ENCODE measurements at regions not wholly inside any gene's neighbourhood (a gene's known extent, or its start where the extent isn't known, plus 50 kb on each side); places are given as distances from the start of the nearest gene placed in this dataset.

DNA sequence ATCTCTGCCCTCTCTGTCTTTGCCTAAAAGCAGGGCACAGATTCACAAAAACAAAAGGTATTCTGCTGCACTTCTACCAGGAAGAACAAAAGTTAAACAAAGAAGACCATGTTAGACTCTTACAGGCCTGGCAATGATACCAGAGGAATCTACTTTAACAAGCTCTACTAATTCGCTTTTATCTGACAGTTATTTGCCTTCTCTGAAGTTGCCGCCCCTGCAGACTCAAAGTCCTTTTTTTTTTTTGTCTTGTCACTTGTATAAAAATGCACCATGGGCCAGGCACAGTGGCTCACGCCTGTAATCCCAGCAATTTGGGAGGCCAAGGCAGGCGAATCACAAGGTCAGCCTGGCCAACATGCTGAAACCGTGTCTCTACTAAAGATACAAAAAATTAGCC, 176.5 kb upstream of the UBL3 start:
- no peak for DNase-seq

DNA sequence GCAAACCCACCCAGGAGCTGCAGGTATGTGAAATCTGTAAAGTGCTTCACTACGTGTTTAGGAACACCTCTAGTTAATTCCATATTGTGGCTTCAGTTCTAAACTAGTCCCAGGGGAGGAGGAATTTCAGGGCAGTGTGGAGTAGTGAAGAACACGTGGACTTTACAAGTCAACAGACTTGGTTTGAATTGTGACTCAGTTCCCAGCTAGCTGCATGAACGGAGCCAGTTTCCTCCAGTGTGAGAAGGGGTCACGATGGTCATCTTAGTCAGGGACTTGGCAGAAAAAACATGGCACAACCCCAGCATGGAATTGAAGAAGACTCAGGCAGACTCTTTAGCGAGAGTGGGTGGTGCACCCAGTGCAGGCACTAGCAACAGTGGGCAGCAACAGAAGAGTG, 175.7 kb upstream of the UBL3 start:
- DNase-seq = no peak

DNA sequence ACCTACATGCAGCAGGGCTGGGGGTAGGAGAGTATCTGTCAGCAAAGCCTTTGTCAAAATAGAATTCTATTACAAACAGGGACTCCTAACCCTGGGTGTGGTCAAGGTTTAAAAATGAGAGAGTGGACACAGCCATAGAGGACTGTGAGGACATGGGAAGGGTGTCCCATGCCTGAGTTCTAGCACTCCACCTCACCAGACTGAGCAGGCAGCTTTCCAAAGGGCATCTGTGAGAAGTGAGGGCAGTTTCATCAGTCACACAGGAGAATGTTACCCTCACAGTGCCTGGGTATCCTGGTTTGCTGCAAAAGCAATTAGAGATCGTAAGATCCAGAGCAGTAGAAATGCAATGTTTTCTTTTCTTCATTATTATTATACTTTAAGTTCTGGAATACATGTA, 174.9 kb upstream of the UBL3 start:
- no peak for DNase-seq

DNA sequence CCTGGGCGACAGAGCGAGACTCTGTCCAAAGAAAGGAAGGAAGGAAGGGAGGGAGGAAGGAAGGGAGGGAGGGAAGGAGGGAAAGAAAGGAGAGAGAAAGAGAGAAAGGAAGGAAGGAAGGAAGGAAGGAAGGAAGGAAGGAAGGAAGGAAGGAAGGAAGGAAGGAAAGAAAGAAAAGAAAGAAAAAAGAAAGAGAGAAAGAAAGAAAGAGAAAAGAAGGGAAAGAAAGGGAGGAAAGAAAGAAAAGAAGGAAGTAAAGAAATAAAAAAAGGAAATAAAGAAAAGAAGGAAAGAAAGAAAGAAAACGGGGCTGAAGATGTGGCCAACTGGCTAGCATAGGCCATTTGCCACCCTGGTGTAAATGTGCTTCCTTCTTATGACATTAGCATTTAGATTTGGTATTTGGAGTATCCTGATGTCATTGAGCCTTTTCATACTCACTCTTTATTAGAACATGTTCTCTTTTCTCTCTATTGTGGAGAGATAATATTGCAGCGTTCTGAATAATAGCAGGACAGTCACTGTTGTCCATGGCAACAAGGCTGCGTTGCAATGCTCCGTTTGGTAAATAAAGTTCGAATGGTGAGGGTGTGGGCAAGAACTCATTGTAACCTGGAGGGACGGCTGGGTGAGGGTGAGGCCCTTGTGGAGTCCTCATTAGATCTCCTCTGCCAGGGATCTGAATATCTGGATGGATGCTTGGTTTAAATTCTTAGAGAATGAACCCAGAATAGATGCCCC, 173.9 kb upstream of the UBL3 start:
- DNase-seq = no peak

DNA sequence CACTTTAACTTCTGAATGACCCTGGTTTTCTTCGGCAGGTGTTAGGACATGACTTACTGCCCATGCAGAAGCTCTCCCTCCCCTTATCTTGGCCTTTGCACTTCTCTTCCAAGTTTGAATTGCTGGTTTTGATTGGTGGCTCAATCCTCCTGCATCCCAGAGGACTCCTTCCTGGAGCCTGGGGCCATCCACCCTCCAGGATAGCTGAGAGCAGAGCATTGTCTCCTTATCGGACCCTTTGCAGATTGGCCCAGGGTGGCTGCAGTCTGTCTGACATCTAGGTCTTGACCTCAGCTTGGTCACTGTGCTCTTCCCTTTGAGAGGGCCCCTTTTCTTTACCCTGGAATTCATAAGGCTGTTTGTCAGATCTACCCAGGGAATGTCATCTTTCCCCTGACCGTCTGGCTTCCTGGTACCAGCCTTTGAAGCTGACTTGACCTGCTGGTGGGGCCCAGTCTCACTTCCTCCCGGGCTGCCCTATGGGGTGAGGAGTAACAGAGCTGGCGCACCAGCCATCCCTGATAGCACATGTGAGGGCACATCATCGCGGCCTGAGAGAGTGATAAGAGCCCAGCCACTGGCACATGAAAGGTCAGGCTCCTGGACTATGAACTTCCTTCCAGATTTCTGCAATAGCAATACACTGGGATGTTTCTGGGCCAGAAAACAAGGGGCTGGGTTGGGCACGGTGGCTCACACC, 172.9 kb upstream of the UBL3 start:
- no peak for DNase-seq

DNA sequence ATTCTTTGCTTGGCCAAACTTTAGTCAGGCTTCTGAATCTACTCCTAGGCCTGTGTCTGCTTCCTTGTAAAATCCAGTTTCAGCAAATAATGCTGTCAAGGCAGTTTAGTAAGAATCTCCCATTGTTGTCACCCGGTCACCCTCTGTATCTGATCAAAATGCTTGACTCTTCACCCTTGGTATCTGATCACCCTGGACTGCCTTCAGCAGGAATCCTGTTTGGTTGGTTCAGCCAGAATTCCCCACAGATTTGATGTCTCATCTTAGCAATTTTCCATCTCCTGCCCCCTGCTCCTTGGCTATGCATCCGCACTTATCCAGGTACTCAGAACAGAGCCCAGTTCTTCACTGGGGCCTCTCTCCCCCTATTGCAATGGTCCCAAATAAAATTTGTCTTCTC, 172.4 kb upstream of the UBL3 start:
- DNase-seq = no peak

DNA sequence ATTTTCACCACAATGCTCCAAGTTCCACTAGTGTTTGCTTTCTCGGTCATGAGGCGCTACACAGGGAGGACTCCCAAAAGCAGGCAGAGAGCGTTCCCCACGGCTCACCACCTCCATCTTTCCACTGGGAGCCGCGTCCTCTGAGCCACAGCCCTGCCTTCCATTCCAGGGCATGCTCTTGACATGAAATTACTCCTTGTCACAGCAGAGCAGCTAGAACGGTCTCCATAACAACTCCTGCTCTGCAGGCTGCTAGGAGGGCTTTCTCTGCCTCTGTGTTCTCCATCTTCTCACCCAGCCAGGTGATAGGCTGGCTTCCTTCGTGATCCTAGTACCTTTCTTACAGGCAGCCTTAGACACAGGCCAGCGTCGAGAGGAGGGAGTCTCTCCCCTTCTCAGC, 171.8 kb upstream of the UBL3 start:
- no peak for DNase-seq

DNA sequence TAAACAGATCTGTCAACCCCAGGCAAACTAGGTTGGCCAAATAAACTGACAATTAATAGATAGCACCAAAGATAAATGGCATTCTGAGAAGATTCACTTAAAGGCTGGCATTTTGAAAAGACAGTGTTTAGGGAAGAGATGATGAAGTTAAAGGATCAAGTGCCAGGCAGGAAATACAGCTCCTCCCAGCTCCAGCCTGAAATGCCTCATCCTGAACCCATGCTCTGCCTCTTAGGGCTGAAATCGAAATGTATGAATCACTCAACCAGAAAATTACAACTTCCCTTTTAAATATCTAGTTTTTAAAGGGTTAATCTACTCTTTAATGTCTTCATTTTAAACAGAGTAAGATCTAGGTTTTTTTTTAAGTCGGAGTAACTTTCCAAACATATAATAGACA, 171.2 kb upstream of the UBL3 start:
- DNase-seq = no peak

DNA sequence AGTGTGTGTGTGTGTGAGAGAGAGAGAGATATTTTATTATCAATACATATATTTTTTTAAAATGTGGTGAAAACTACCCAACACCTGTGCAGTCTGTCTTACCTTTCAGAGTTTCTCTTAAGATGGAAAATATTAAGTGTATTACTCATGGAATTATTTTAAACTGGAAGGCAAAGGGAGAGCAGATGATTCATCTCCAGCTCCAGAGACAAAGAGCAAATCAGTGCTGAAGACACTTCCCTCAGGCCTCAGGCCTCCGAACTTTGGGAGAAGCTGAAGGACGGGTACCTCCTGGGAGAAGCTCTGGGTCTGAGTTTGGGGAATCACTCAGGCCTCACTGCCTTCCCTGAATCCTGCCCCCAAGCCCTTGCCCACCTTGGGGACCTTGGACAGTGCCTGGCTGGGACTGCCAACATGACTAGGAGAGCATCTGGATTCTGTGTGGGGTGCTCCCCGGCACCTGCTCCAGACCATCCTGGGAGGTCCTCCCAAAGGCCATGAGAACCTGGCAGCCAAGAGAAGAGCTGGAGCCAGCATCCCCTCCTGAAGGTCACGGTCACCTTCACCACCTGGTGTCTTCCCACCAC, 170.4 kb upstream of the UBL3 start:
- no peak for DNase-seq

DNA sequence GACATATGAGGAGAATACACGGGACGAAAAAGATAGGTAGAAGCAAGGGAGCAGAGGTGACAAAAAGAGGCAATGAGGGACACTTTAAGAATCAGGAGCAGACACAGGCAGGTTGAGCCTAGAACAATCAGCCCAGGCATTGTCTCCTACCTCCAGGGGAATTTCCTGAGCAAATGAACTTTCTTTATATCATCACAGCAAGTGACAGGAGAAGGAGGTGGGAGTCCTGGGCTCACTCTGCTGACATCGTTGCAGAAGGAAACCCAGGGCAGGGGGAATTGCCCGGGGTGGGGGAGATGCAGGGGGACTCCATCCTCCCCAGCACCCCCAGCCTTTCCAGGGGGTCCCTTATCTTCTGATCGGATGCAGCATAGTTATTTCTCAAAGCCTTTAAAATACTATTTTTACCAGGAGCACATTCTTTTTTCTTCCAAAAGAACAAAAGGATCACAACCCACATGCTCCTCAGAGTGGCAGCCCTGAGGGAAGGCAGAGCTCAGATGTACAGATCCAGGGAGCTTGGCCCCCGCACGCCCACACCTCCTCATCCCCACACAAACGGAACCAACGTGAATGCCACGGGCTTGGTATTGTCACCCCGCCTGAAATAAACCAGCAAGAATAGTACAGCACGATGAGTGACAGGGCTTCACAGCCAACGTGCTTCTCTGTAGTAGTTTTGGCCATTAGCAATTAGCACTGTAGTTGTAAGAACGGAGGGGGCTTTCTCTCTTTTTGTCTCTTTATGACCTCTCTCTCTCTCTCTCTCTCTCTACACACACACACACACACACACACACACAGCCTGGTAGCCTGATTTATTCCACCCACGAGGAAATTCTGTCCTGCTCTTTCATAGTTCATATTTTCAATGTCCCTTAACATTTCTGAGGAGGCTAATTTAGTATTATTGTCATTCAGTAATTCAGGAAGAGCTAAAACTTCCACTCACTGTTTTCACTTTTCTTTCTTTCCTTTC, 169.5 kb upstream of the UBL3 start:
- DNase-seq = no peak

DNA sequence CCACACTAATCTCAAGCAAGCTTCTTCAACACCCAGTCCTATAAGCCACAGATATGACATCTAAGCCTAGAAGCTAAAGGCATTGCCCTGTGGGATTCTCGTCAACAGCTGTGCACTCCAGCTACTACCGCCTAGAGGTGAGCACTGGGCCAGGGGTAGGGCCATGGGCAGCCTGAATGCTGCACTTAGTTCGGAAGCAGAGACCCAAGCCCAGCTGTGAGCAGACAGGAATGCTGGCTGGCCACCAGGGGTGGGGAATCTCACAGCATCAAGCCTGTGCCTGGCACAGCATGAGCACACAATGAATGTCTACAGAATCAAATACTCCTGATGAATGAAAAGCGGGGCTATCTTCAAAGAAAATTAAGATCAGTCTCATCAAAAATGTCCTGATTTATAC, 167.5 kb upstream of the UBL3 start:
- no peak for DNase-seq

DNA sequence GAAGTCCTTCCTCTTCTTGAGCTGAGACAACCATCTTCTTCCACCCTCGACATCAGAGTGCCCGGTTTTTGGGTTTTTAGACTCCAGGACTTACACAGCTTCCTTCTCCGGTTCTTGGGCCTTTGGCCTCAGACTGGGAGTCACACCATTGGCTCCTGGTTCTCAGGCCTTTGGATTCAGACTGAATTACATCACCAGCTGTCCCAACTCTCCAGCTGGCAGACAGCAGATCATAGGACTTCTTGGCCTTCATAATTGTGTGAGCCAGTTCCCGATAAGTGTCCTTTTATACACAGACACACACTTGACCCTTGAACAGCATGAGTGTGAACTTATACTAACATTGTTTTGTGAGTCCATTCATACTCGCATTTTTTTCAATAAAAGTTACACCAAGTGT, 166.0 kb upstream of the UBL3 start:
- DNase-seq = no peak

DNA sequence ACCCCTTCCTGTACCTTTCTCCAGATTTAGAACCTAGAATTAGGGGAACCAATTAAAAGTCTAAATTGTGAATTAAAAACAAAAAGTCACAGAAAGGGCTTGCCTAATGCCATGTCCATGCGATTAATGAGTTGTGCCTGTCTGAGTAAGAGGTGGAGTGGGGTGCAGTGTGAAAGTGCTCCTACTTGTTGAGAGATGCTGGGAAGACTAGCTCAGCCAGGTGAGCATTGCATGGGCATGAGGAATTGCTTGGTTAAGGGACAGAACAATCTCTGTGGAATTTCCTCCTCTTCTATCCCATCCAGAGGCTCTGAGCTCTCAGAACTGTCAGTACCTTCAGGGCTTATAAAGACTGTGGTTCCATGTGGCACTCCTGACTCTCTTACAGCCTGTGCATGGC, 159.0 kb upstream of the UBL3 start:
- no peak for DNase-seq

DNA sequence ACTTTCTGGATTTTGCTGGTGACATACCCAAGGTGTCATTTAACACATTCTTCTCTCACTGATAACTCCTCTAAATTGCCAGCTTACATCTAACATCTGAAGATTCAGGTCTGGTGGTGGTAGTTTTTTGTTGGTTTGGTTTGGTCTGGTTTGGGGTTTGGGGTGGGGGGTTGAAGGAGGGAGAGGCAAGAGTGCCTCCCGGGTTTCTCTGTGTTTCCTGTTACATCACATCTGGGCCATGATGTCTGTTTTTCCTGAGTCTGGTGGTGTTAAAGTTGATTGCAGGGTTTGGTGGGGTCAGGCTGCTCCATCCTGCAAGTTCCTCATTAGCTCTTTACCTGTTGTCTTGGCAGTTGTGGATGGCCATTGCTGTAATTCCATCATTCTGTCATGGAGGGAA, 155.8 kb upstream of the UBL3 start:
- DNase-seq = no peak

DNA sequence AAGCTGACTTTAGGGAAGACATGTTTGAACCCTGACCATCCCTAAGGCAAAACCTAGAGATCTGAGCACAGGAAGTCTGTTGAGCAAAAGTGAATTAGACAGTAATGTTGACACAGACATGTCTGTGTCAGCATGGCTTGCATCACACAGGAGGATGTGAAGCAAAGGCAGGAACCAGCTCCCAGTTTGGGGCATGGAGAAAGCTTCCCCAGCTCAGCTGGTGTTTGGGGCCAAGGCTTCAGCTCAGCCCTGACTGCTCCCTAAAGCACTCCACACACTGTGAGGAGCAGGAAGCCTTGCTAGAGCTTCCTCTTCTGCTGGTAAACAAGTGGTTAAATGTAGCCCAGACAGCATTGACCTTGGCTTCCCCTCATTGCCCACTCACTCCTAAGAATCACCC, 153.8 kb upstream of the UBL3 start:
- DNase-seq = no peak

DNA sequence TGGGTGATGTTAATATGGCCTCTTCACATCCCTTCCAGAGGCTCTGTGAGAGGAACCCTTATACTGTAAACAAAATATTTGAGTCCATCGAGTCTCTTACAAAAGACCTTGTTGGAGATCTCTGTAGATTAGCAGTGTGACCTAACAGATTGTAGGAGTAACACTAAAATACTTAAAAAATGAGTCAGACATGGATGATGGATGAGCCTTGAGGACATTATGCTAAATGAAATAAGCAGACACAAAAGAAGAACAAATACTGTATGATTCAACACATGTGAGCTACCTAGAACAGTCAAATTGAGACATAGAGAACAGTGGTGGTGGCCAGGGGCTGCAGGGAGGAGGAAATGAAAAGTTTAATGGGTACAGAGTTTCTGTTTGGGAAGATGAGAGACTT, 152.2 kb upstream of the UBL3 start:
- no peak for DNase-seq

DNA sequence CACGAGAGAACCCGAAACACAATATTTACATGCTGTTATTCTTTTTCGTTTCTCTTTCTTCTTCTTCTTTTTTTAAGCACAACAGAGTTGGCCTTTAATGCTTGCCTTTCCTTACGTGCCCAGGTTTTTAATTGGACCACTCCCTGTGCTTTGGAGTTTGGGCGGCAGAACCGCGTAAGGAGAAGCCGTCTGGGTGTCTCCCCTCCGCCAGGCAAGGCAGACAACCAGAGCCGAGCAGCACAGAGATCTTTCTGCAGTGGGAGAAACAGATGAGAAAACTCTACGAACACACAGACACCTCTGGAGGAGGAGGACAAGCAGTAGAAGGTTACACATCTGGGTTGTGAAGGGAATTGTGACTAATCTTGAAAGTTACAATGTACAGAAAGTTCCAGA, 150.0 kb upstream of the UBL3 start:
- DNase-seq = no peak

DNA sequence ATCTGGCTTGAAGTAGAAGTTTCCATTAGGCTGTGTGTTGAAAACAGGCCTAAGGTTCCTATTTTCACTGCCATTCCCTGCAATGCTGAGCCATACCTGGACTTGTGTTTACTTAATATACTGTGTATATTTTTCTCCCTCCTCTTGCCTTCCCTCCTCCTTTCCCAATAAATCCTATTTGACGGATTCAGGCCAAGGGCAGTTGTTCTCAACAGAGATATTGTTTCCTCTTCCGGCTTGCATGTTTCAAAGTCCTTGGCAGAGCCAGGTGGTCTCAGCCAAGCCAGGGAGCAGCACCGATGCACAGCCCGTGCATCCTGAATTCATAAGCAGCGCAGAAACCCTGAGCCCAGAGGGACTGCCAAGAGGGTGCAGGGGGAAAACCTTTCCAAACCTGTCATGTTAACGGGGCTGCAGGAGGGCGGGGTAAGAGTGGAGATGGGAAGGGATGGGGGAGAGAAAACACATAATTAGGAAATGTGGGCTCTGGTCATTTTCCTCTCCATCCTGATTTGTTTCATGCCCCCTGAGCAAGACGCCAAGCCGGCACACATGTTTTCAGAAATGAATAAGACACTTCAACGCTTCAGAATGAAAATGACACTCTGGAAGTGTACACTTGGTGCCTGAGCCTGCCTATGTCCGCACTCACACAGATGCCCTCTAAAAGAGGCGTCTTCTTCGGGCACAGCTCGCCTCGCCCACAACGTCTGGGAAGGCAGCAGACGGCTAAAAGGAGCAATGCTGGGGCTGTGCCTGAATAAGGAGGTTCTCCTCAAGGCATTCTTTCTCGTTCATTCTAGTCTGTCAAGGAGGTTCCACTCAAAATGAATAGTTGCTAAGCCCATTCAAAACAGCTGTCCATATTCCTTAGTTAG, 149.3 kb upstream of the UBL3 start:
- DNase-seq = no peak

DNA sequence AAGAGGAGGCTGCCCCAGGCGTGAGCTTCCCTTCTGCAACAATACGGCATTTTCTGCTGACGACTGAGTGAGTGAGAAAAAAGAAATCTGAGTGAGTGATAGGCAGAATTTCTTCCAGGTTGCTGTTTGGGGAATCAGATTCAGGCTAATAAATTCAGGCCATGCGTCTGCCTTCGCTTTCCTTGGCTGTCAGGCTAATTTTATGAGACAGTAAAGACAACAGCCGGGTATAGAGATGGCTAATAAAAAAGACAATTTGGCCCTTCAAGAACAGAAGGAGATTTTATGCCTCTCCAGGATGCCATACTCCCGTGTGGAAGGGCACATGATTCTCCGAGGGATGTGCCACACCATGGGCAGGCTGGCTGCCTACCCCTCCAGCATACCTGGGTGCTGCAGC, 145.9 kb upstream of the UBL3 start:
- DNase-seq = no peak

DNA sequence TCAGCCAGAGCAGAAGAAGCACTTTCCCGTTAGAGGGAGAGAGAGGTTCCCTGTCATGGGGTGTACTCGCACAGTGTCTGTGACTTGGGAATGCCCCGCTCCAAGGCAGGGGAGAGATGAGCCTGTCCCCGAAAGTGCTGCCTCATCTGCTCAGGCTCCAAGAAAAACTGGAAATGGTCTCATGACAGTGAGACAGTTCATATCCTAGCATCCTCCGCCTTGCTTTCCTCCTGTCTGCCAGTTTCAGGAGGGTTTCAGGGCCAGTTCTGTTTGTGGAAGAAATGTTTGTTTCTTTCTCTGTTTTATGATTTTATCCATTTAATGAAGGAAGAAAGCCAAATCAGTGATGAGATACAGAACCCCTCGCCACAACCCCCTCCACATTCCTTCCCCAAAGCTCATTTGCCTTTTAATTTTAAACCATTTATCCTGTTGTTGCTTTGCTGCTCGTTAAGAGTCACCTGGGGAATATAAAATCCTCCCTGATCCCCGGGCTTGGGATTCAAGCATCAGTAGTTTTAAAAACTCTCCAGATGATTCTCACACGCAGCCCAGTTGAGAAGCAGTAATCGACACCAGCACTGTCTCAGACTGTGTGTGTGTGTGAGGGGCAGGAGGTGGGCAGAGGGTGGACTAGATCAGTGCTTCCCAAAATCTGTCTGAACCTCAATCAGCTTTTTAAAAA, 144.6 kb upstream of the UBL3 start:
- no peak for DNase-seq

DNA sequence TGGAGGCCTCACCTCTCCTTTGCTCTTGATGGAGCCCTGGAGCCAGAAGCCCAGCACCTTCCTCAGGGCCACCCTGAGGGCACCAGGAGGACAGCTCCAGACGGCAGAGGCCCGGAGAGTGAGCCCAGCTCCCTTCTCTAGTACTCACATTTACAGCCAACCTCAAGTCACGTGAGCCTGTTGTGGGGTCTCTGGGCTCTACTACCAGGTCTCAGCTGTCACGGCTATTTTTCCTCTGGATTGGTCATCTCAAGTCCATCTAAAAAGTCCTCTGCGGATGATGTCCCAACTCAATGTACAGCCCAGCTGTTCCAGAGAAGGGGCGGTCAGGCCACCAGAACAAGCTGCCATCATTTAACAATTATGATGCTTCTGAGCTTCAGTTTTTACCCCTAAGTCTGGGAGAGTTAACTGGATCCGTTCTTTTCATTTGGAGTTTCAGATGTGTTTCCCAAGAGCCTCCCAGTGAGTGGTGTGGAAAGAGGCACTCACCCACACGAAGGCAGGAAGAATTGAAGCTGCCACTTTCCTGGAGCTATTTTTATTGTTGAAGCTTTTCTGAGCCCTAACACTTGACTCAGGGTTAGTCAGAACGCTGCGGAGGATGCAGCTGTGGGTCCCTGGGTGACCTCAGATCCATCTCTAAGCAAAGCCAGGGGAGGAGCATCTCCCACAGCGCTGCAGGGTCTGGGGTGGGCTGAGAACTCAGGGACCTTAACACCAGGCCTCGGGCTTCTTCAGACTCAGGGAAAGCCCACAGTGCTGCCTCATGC, 143.5 kb upstream of the UBL3 start:
- no peak for DNase-seq
